ENCODE measurements at regions not wholly inside any gene's neighbourhood (a gene's known extent, or its start where the extent isn't known, plus 50 kb on each side); places are given as distances from the start of the nearest gene placed in this dataset.

DNA sequence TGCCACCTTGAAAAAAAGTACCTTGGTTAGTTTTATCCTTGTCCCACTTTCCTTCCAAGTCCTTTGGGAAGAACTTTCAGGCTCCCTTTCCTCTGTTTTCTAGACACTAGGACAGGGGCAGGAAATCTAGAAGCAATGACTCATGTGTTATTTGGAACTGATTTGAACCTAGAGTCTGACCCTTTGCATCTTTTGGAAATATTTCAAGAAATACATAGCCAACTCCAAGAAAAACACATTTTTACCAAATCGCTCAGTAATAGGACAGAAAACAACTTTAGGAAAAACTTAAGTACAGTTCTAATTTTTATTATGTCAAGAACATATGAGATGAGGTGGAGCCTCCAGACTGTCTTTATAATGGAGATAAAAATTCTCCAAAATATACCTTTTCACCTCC is 292.4 kb downstream of the PTBP2 start:
- H3K4me2 ChIP-seq (ENCODE audit: low read length): no peak overlapping the region
- H3K36me3 ChIP-seq (ENCODE audit: insufficient read depth, low read length): no peaks in the 10 kb centered on the region
- no peak overlapping the region for H3K27ac ChIP-seq (ENCODE audit: low read length)

DNA sequence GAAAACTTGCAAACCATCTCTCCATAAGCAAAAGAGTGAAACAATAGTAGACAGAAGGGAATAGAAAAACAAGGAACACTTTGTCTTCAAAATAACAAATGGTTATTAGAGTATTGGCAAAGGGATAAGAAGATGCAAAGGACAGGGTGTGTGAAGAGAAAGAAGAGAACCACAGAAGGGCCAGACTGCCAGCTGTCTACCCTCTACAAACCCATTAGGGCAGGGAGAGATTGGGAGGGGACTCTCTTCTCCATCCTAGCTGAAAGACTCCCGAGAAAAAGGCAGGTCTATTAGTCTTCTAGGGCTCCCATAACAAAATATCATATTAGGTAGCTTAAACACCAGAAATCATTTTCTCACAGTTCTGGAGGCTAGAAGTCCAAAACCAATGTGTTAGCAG is 292.8 kb downstream of the PTBP2 start:
- no peak for TF ChIP-seq MXI1 (conservative IDR thresholded peaks at IDR 0.05; ENCODE audit: poor library complexity, severe bottlenecking)
- no peak for TF ChIP-seq EZH2 (IDR thresholded peaks at IDR 0.05; ENCODE audit: borderline replicate concordance, insufficient read depth, low read length, poor library complexity, severe bottlenecking)
- no peak for TF ChIP-seq RAD21 (conservative IDR thresholded peaks at IDR 0.05)
- no peak for TF ChIP-seq EP300 (conservative IDR thresholded peaks at IDR 0.05; ENCODE audit: poor library complexity, severe bottlenecking)
- TF ChIP-seq, protein P1, sequence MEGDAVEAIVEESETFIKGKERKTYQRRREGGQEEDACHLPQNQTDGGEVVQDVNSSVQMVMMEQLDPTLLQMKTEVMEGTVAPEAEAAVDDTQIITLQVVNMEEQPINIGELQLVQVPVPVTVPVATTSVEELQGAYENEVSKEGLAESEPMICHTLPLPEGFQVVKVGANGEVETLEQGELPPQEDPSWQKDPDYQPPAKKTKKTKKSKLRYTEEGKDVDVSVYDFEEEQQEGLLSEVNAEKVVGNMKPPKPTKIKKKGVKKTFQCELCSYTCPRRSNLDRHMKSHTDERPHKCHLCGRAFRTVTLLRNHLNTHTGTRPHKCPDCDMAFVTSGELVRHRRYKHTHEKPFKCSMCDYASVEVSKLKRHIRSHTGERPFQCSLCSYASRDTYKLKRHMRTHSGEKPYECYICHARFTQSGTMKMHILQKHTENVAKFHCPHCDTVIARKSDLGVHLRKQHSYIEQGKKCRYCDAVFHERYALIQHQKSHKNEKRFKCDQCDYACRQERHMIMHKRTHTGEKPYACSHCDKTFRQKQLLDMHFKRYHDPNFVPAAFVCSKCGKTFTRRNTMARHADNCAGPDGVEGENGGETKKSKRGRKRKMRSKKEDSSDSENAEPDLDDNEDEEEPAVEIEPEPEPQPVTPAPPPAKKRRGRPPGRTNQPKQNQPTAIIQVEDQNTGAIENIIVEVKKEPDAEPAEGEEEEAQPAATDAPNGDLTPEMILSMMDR (IDR thresholded peaks at IDR 0.05; ENCODE audit: poor library complexity, severe bottlenecking): no peak
- TF ChIP-seq SMC3 (conservative IDR thresholded peaks at IDR 0.05; ENCODE audit: poor library complexity): no peak
- no peak for TF ChIP-seq POLR2AphosphoS5 (IDR thresholded peaks at IDR 0.05)
- TF ChIP-seq, protein P2, sequence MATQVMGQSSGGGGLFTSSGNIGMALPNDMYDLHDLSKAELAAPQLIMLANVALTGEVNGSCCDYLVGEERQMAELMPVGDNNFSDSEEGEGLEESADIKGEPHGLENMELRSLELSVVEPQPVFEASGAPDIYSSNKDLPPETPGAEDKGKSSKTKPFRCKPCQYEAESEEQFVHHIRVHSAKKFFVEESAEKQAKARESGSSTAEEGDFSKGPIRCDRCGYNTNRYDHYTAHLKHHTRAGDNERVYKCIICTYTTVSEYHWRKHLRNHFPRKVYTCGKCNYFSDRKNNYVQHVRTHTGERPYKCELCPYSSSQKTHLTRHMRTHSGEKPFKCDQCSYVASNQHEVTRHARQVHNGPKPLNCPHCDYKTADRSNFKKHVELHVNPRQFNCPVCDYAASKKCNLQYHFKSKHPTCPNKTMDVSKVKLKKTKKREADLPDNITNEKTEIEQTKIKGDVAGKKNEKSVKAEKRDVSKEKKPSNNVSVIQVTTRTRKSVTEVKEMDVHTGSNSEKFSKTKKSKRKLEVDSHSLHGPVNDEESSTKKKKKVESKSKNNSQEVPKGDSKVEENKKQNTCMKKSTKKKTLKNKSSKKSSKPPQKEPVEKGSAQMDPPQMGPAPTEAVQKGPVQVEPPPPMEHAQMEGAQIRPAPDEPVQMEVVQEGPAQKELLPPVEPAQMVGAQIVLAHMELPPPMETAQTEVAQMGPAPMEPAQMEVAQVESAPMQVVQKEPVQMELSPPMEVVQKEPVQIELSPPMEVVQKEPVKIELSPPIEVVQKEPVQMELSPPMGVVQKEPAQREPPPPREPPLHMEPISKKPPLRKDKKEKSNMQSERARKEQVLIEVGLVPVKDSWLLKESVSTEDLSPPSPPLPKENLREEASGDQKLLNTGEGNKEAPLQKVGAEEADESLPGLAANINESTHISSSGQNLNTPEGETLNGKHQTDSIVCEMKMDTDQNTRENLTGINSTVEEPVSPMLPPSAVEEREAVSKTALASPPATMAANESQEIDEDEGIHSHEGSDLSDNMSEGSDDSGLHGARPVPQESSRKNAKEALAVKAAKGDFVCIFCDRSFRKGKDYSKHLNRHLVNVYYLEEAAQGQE (IDR thresholded peaks at IDR 0.05; ENCODE audit: borderline replicate concordance): no peak
- TF ChIP-seq TAF1 (IDR thresholded peaks at IDR 0.05; ENCODE audit: low read depth): no peak
- Histone ChIP-seq H3K27me3 (ENCODE audit: insufficient read depth, low read depth, low read length) (no peaks in the 10 kb centered on the region), H2AFZ (ENCODE audit: low read depth, low read length) (no peak overlapping the region)

More for the DNA sequence above, 292.4 kb downstream of the PTBP2 start:
- Histone ChIP-seq H3K4me3 (ENCODE audit: low read length) (no peak overlapping the region), H3F3A (ENCODE audit: insufficient read depth, low read length, poor library complexity, severe bottlenecking) (no peaks in the 10 kb centered on the region), H3K9me2 (ENCODE audit: insufficient read depth, low read length) (no peaks in the 10 kb centered on the region), H2AFZ (ENCODE audit: low read depth, low read length) (no peak overlapping the region), H3K9me3 (ENCODE audit: low read length) (no peaks in the 10 kb centered on the region), H3K9ac (ENCODE audit: low read length) (no peak overlapping the region), H4K20me1 (ENCODE audit: insufficient read depth) (no peaks in the 10 kb centered on the region), H3K27me3 (ENCODE audit: insufficient read depth, low read depth, low read length) (no peaks in the 10 kb centered on the region), H3K79me2 (replicated peaks; ENCODE audit: insufficient read depth, low read length) (no peaks in the 10 kb centered on the region)
- TF ChIP-seq POLR2AphosphoS5 (IDR thresholded peaks at IDR 0.05) (no peak), TAF1 (IDR thresholded peaks at IDR 0.05; ENCODE audit: low read depth) (no peak), RAD21 (conservative IDR thresholded peaks at IDR 0.05) (no peak), EZH2 (IDR thresholded peaks at IDR 0.05; ENCODE audit: borderline replicate concordance, insufficient read depth, low read length, poor library complexity, severe bottlenecking) (no peak)
- TF ChIP-seq, protein P1 (IDR thresholded peaks at IDR 0.05; ENCODE audit: poor library complexity, severe bottlenecking): no peak

More for the DNA sequence above, 292.8 kb downstream of the PTBP2 start:
- Histone ChIP-seq H3K4me2 (ENCODE audit: low read length) (no peak overlapping the region), H3K9ac (ENCODE audit: low read length) (no peak overlapping the region), H3K9me3 (ENCODE audit: low read length) (no peaks in the 10 kb centered on the region), H3K27ac (ENCODE audit: low read length) (no peak overlapping the region), H3K36me3 (ENCODE audit: insufficient read depth, low read length) (no peaks in the 10 kb centered on the region), H3F3A (ENCODE audit: insufficient read depth, low read length, poor library complexity, severe bottlenecking) (no peaks in the 10 kb centered on the region), H3K9me2 (ENCODE audit: insufficient read depth, low read length) (no peaks in the 10 kb centered on the region), H3K4me3 (ENCODE audit: low read length) (no peak overlapping the region), H3K79me2 (replicated peaks; ENCODE audit: insufficient read depth, low read length) (no peaks in the 10 kb centered on the region), H4K20me1 (ENCODE audit: insufficient read depth) (no peaks in the 10 kb centered on the region)

Measured in neural cell (in vitro differentiated cells).